HEK293 (cell line): ENCODE measurements at regions not wholly inside any gene's neighbourhood (a gene's known extent, or its start where the extent isn't known, plus 50 kb on each side); places are given as distances from the start of the nearest gene placed in this dataset.

Source experiments
- SP7 ChIP-seq: fragments of 450-650 bp; formaldehyde crosslinking; IDR thresholded peaks from 2 replicates; pipeline ENCODE4 v1.5.1; 2016; ENCODE audit warnings: missing biosample characterization, missing genetic modification characterization
- TF ChIP-seq, protein P1 (sequence below): IDR thresholded peaks from 2 replicates; pipeline ENCODE4 v1.6.1; 2011; ENCODE audit warnings: mild to moderate bottlenecking, low read depth, low read length, borderline replicate concordance
- TF ChIP-seq, protein P2 (sequence below): fragments of 450-650 bp; formaldehyde crosslinking; conservative IDR thresholded peaks from 2 replicates; pipeline ENCODE4 v1.5.1; 2016; ENCODE audit warnings: low read depth, missing biosample characterization, missing genetic modification characterization

DNA sequence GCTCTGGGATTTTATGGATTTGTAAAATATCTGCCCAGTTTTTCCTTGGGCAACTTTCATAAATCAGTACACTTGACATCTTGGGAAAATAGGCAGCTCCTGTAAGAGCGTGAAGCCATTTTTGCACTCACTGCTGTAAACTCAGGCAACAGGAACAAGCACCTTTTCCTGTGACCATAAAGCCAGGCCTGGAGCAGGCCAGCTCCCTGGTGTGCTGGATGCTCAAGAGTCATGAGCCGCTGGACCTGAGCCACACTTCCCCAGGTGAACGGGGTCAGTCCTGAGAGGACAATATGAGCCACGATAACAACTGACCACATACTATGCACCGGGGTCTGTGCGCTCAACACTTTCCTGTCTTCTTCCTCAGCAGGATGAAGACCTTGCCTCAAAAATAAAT lies 158.2 kb downstream of the NUP210 start:
- no peak for TF ChIP-seq SP7 (tag by site-specific recombination)
- TF ChIP-seq, protein P1, sequence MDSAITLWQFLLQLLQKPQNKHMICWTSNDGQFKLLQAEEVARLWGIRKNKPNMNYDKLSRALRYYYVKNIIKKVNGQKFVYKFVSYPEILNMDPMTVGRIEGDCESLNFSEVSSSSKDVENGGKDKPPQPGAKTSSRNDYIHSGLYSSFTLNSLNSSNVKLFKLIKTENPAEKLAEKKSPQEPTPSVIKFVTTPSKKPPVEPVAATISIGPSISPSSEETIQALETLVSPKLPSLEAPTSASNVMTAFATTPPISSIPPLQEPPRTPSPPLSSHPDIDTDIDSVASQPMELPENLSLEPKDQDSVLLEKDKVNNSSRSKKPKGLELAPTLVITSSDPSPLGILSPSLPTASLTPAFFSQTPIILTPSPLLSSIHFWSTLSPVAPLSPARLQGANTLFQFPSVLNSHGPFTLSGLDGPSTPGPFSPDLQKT = no peak
- TF ChIP-seq, protein P2, sequence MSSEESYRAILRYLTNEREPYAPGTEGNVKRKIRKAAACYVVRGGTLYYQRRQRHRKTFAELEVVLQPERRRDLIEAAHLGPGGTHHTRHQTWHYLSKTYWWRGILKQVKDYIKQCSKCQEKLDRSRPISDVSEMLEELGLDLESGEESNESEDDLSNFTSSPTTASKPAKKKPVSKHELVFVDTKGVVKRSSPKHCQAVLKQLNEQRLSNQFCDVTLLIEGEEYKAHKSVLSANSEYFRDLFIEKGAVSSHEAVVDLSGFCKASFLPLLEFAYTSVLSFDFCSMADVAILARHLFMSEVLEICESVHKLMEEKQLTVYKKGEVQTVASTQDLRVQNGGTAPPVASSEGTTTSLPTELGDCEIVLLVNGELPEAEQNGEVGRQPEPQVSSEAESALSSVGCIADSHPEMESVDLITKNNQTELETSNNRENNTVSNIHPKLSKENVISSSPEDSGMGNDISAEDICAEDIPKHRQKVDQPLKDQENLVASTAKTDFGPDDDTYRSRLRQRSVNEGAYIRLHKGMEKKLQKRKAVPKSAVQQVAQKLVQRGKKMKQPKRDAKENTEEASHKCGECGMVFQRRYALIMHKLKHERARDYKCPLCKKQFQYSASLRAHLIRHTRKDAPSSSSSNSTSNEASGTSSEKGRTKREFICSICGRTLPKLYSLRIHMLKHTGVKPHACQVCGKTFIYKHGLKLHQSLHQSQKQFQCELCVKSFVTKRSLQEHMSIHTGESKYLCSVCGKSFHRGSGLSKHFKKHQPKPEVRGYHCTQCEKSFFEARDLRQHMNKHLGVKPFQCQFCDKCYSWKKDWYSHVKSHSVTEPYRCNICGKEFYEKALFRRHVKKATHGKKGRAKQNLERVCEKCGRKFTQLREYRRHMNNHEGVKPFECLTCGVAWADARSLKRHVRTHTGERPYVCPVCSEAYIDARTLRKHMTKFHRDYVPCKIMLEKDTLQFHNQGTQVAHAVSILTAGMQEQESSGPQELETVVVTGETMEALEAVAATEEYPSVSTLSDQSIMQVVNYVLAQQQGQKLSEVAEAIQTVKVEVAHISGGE = no peak
